Neural progenitor cell (in vitro differentiated cells): ENCODE measurements at regions not wholly inside any gene's neighbourhood (a gene's known extent, or its start where the extent isn't known, plus 50 kb on each side); places are given as distances from the start of the nearest gene placed in this dataset.

ENCODE experiments used
- CTCF ChIP-seq: fragments of 200-600 bp; sonication (generic); IDR thresholded peaks from 2 replicates; pipeline ENCODE4 v1.5.1; 2017; ENCODE audit warnings: antibody characterized with exemption, mild to moderate bottlenecking
- EZH2 ChIP-seq: fragments of 200-600 bp; sonication (generic); IDR thresholded peaks from 2 replicates; pipeline ENCODE4 v1.6.1; 2017; ENCODE audit warnings: antibody characterized with exemption, mild to moderate bottlenecking, moderate library complexity

GRCh38 chr22:25509374-25509791 is 55.1 kb upstream of the GRK3 start:
- TF ChIP-seq CTCF (no peak), EZH2 (no peak)
